VCaP (cell line): ENCODE measurements at regions not wholly inside any gene's neighbourhood (a gene's known extent, or its start where the extent isn't known, plus 50 kb on each side); places are given as distances from the start of the nearest gene placed in this dataset.
A peak's percentile ranks its signal among the peaks of the same experiment; 100 is the strongest.

Experiments used
- H3K27ac ChIP-seq: fragments of 450-650 bp; 2 replicates; pipeline ENCODE4 v1.5.1; 2017
- CTCF ChIP-seq: fragments of 450-650 bp; conservative IDR thresholded peaks from 2 replicates; pipeline ENCODE4 v1.5.1; 2017; ENCODE audit warnings: mild to moderate bottlenecking, moderate library complexity

GRCh38 chr6:137692806-137693205 lies 174.3 kb upstream of the TNFAIP3 start:
- H3K27ac ChIP-seq, result no peak overlapping the region
- TF ChIP-seq CTCF, result no peak

- no peak for TF ChIP-seq CTCF
- H3K27ac ChIP-seq, result no peak overlapping the region
These were observed 173.3 kb upstream of the TNFAIP3 start for GRCh38 chr6:137693711-137694110.

GRCh38 chr6:137696765-137697164 lies 170.3 kb upstream of the TNFAIP3 start:
- H3K27ac ChIP-seq, result no peak overlapping the region
- no peak for TF ChIP-seq CTCF

- TF ChIP-seq CTCF, result peak; percentile 46
- H3K27ac ChIP-seq, result no peak overlapping the region
These were observed 169.7 kb upstream of the TNFAIP3 start for GRCh38 chr6:137697267-137697938.

GRCh38 chr6:137698636-137699030 lies 168.4 kb upstream of the TNFAIP3 start:
- H3K27ac ChIP-seq, result no peak overlapping the region
- TF ChIP-seq CTCF, result no peak

- TF ChIP-seq CTCF, result no peak
- H3K27ac ChIP-seq, result no peak overlapping the region
These were observed 167.9 kb upstream of the TNFAIP3 start for GRCh38 chr6:137699031-137699683.

- H3K27ac ChIP-seq, result no peak overlapping the region
- no peak for TF ChIP-seq CTCF
These were observed 166.9 kb upstream of the TNFAIP3 start for GRCh38 chr6:137700161-137700560.
